ENCODE measurements at regions not wholly inside any gene's neighbourhood (a gene's known extent, or its start where the extent isn't known, plus 50 kb on each side); places are given as distances from the start of the nearest gene placed in this dataset.

DNA sequence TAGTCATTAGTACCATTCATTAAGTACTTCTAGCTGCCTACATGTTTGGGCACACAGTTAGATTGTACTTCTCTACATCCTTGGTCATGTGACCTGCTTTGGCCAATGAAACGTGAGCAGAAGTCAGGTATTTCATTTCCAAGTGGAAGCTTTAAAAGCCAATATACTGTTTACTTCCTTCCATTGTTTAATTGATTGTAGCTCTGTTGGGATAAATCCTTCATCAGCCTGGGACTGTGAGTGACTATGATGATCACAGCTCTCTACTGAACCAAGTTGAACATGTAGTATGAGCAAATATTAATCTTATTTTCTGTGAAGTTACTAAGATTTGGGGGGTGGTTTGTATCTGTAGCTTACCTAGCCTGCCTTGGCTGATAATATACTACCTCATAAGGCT lies 116.5 kb upstream of the ROPN1 start:
- no peak for TF ChIP-seq CTCF (conservative IDR thresholded peaks at IDR 0.05; ENCODE audit: low read depth, low read length)
- DNase-seq (ENCODE audit: low read depth): no peak
- no peak overlapping the region for H3K4me3 ChIP-seq (ENCODE audit: low read depth, low read length)

- no peak for TF ChIP-seq CTCF (conservative IDR thresholded peaks at IDR 0.05; ENCODE audit: low read depth, low read length)
- H3K4me3 ChIP-seq (ENCODE audit: low read depth, low read length): no peak overlapping the region
- no peak for DNase-seq (ENCODE audit: low read depth)
Observed at GRCh38 chr3:124113485-124113884, 121.6 kb upstream of the ROPN1 start.

- no peak for DNase-seq (ENCODE audit: low read depth)
- no peak overlapping the region for H3K4me3 ChIP-seq (ENCODE audit: low read depth, low read length)
- TF ChIP-seq CTCF (conservative IDR thresholded peaks at IDR 0.05; ENCODE audit: low read depth, low read length): no peak
Observed at GRCh38 chr3:124115279-124115678, 123.4 kb upstream of the ROPN1 start.

DNA sequence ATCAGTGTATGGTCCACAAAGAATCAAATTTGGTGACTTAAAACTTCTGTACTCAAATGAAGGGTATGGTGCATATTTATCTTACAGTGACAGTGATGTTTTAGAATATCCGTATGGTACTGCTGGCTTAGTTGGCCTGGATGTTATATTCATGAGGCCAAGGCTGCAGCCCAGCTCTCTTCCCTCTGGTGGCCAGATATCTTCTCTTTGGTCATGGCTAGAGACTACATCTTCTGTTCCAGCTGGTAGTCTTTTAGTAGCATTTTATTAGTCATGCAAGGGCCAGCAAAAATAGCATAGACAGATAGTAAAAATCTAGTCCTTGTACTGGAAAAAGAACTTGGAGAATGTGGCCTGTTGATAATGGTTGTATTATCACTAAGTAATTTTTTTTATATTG lies 124.0 kb upstream of the ROPN1 start:
- no peak for TF ChIP-seq CTCF (conservative IDR thresholded peaks at IDR 0.05; ENCODE audit: low read depth, low read length)
- DNase-seq (ENCODE audit: low read depth): no peak
- no peak overlapping the region for H3K4me3 ChIP-seq (ENCODE audit: low read depth, low read length)

DNA sequence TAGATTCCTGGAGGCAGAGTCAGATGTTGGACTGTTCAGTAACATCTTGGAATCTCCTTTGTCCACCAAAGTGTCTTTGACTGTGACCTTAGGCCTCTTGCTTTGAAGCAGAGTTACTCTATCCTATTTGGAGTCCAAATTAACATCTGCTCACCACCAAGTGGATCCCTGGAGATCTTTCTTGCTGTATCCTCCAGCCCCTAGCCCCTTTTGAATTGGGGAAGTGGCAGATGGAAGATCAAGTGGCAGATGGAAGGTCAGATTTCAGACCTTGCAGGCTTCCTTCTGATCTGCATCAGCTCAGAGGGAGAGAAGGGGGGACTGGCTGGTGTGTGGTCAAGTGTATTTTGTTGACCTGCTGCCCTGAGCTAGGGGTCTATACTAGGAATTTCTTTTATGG lies 125.0 kb upstream of the ROPN1 start:
- H3K4me3 ChIP-seq (ENCODE audit: low read depth, low read length): no peak overlapping the region
- no peak for TF ChIP-seq CTCF (conservative IDR thresholded peaks at IDR 0.05; ENCODE audit: low read depth, low read length)
- DNase-seq (ENCODE audit: low read depth): no peak

DNA sequence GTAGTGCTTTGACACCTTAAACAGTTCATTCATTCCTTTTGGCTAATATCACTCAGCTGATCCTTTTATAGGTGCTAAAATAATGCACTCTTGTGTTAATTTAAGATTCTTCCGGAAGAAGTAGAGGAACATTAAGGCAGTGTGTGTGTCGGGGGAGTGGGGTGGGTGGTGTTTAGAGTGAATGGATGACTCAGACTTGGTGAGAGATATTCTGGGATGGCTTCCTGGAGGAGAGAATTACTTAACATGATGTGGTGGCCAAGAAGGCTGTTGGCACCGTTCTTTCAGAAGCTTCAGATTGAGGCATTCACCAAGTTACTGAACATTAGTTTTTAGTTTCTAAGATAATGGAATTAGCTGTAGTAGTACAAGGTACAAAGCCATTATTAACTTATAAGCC lies 125.6 kb upstream of the ROPN1 start:
- H3K4me3 ChIP-seq (ENCODE audit: low read depth, low read length): no peak overlapping the region
- no peak for TF ChIP-seq CTCF (conservative IDR thresholded peaks at IDR 0.05; ENCODE audit: low read depth, low read length)
- no peak for DNase-seq (ENCODE audit: low read depth)

DNA sequence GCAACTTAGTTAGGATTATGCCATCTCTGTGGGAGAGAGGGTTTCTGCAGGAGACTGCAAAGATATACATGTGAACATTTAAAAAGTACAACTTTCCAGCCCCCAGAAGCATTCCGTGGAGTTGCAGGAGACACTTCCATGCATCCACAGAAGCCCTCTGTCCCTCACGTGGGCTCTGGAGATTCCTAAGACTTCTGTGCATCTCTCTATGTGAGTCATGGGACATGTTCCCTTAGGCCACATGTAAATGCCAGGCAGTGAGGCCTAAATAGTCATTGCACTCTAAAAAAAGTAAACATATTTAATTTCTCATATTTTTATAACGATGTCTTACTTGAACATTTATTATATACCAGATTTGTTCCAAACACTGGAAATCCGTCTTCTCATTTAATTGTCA lies 126.5 kb upstream of the ROPN1 start:
- no peak for DNase-seq (ENCODE audit: low read depth)
- H3K4me3 ChIP-seq (ENCODE audit: low read depth, low read length): no peak overlapping the region
- TF ChIP-seq CTCF (conservative IDR thresholded peaks at IDR 0.05; ENCODE audit: low read depth, low read length): no peak

Measured in epithelial cell of proximal tubule (primary cell).